Esophagus muscularis mucosa (tissue), 3 donors: ENCODE measurements at regions not wholly inside any gene's neighbourhood (a gene's known extent, or its start where the extent isn't known, plus 50 kb on each side); places are given as distances from the start of the nearest gene placed in this dataset.

ENCODE experiments used
- CTCF ChIP-seq, 3 experiments: fragments of 200-600 bp in 2 of 3; fragments of 450-650 bp in 1 of 3; sonication (generic) in 2 of 3; IDR thresholded peaks; one replicate each; pipeline ENCODE4 v1.5.1; 2017 to 2019; ENCODE audit warnings: antibody characterized with exemption in 3 of 3, mild to moderate bottlenecking in 2 of 3, moderate library complexity in 1 of 3
- POLR2A ChIP-seq: fragments of 450-650 bp; IDR thresholded peaks from one replicate; pipeline ENCODE4 v1.6.1; 2017; ENCODE audit warnings: antibody characterized with exemption, moderate library complexity, mild to moderate bottlenecking, low read depth

- TF ChIP-seq CTCF (IDR thresholded peaks at IDR 0.05): no peak
- TF ChIP-seq POLR2A: no peak
Observed at GRCh38 chr17:53570731-53571130, 252.0 kb upstream of the KIF2B start.
